ELF-1 (cell line): ENCODE measurements at regions not wholly inside any gene's neighbourhood (a gene's known extent, or its start where the extent isn't known, plus 50 kb on each side); places are given as distances from the start of the nearest gene placed in this dataset.
A peak's percentile ranks its signal among the peaks of the same experiment; 100 is the strongest.

Experiments used
- DNase-seq: peaks from one replicate; pipeline ENCODE4 v3.0.0-alpha.2; 2016; ENCODE audit warnings: low read depth, low spot score

- DNase-seq = no peak
These were observed 113.2 kb upstream of the GALNT2 start for GRCh38 chr1:229953736-229954326.

- no peak for DNase-seq
These were observed 102.8 kb upstream of the GALNT2 start for GRCh38 chr1:229964281-229964680.

GRCh38 chr1:229970714-229971113 is 96.3 kb upstream of the GALNT2 start:
- DNase-seq = no peak

- no peak for DNase-seq
These were observed 95.9 kb upstream of the GALNT2 start for GRCh38 chr1:229971141-229971540.

- DNase-seq = peak; percentile 47
These were observed 94.3 kb upstream of the GALNT2 start for GRCh38 chr1:229972600-229973296.

GRCh38 chr1:229973297-229973612 is 93.8 kb upstream of the GALNT2 start:
- no peak for DNase-seq

GRCh38 chr1:229975047-229975446 is 92.0 kb upstream of the GALNT2 start:
- no peak for DNase-seq

- no peak for DNase-seq
These were observed 87.0 kb upstream of the GALNT2 start for GRCh38 chr1:229980009-229980408.

GRCh38 chr1:229981736-229982135 is 85.3 kb upstream of the GALNT2 start:
- no peak for DNase-seq

GRCh38 chr1:229984310-229984991 is 82.6 kb upstream of the GALNT2 start:
- DNase-seq = no peak

- DNase-seq = no peak
These were observed 81.9 kb upstream of the GALNT2 start for GRCh38 chr1:229984992-229985612.

GRCh38 chr1:229985613-229986010 is 81.4 kb upstream of the GALNT2 start:
- DNase-seq = no peak

- DNase-seq = no peak
These were observed 80.2 kb upstream of the GALNT2 start for GRCh38 chr1:229986737-229987337.

GRCh38 chr1:229987953-229988352 is 79.1 kb upstream of the GALNT2 start:
- no peak for DNase-seq

- DNase-seq = no peak
These were observed 78.5 kb upstream of the GALNT2 start for GRCh38 chr1:229988534-229988933.

GRCh38 chr1:229989591-229990248 is 77.3 kb upstream of the GALNT2 start:
- no peak for DNase-seq

GRCh38 chr1:229990326-229990725 is 76.7 kb upstream of the GALNT2 start:
- no peak for DNase-seq

GRCh38 chr1:229991104-229991513 is 75.9 kb upstream of the GALNT2 start:
- no peak for DNase-seq

GRCh38 chr1:229991724-229992333 is 75.2 kb upstream of the GALNT2 start:
- DNase-seq = no peak

- DNase-seq = no peak
These were observed 74.0 kb upstream of the GALNT2 start for GRCh38 chr1:229993060-229993459.

GRCh38 chr1:229993894-229994293 is 73.1 kb upstream of the GALNT2 start:
- DNase-seq = no peak
